MM.1S (cell line): ENCODE measurements at regions not wholly inside any gene's neighbourhood (a gene's known extent, or its start where the extent isn't known, plus 50 kb on each side); places are given as distances from the start of the nearest gene placed in this dataset.

ENCODE experiments used
- EZH2 ChIP-seq: fragments of 300-600 bp; sonication (generic); optimal IDR thresholded peaks from 2 replicates; pipeline ENCODE3; 2017; ENCODE audit warnings: low read depth, mild to moderate bottlenecking, antibody characterized with exemption, low read length, mixed read lengths
- EZH2phosphoT487 ChIP-seq: fragments of 300-600 bp; sonication (generic); IDR thresholded peaks from 2 replicates; pipeline ENCODE4 v1.6.1; 2018; ENCODE audit warnings: antibody characterized with exemption, low read length
- TF ChIP-seq, protein P1 (sequence below): fragments of 300-600 bp; sonication (generic); IDR thresholded peaks from 2 replicates; pipeline ENCODE4 v1.5.1; 2016; ENCODE audit warnings: antibody characterized with exemption, low read length, mixed read lengths

DNA sequence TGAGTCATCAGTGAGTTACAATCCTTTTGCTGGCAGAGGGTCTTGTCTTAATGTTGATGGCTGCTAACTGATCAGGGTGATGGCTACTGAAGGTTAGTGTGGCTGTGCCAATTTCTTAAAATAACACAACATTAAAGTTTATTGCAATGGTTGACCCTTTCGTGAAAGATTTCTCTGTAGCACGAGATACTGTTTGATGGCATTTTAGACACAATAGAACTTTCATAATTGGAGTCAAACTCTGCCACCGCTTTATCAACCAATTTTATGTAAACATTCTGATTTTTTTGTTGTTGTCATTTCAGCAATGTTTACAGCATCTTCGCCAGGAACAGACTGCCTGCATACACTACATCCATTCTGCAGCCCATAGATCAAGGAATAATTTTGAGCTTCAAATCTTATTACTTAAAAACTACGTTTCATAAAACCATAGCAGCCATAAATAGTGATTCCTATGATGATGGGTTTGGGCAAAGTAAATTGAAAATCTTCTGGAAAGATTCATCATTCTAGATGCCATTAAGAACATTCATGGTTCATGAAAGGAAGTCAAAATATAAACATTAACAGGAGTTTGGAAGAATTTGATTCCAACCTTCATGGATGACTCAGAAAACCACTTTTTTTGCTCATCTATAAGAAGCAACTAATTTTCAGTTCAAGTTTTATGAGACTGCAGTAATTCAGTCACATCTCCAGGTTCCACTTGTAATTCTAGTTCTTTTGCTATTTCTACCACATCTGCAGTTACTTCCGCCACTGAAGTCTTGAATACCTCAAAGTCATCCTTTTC is 85.9 kb downstream of the TYW3 start:
- TF ChIP-seq, protein P1, sequence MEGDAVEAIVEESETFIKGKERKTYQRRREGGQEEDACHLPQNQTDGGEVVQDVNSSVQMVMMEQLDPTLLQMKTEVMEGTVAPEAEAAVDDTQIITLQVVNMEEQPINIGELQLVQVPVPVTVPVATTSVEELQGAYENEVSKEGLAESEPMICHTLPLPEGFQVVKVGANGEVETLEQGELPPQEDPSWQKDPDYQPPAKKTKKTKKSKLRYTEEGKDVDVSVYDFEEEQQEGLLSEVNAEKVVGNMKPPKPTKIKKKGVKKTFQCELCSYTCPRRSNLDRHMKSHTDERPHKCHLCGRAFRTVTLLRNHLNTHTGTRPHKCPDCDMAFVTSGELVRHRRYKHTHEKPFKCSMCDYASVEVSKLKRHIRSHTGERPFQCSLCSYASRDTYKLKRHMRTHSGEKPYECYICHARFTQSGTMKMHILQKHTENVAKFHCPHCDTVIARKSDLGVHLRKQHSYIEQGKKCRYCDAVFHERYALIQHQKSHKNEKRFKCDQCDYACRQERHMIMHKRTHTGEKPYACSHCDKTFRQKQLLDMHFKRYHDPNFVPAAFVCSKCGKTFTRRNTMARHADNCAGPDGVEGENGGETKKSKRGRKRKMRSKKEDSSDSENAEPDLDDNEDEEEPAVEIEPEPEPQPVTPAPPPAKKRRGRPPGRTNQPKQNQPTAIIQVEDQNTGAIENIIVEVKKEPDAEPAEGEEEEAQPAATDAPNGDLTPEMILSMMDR = no peak
- no peak for TF ChIP-seq EZH2
- TF ChIP-seq EZH2phosphoT487 = no peak
